ENCODE measurements at regions not wholly inside any gene's neighbourhood (a gene's known extent, or its start where the extent isn't known, plus 50 kb on each side); places are given as distances from the start of the nearest gene placed in this dataset.

GRCh38 chr17:65405563-65405962, 155.9 kb downstream of the AXIN2 start:
- DNase-seq (ENCODE audit: low spot score), result no peak

DNA sequence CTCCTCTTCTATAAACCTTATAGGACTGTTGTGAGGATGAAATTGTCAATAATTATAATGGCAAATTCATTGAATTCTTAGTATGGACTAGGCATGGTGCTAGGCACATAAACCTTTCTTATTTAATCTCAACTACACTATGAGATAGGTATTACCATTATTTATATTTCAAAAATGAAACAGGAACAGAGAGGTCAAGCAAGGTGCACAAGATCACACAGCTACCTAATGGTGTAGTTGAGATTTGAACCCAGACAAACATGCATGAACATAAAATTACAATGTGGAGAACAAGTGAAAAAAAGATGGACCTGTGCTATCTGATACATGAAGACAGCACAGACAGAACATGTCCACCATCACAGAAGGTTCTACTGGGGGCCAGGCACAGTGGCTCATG, 156.7 kb downstream of the AXIN2 start:
- no peak for DNase-seq (ENCODE audit: low spot score)

DNA sequence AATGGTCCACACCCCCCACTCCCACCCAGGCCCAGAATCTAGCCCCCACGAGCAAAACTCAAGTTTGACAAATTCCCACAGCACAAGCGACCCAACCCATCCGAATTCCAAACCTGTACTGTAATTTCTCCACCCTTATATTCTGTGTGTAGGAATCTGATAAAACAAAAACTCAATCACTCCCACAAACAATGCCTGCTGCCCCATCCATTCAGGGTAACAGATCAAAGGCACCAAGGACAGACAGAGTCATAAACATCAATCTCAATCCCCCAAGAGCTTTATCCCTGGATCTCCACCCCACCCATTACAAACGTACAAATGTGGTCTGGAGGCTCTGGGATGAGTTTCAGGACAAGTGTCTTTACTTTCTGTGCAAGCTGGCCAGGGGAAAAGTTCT, 157.8 kb downstream of the AXIN2 start:
- no peak for DNase-seq (ENCODE audit: low spot score)

- no peak for DNase-seq (ENCODE audit: low spot score)
Measured at GRCh38 chr17:65402513-65403496, 158.6 kb downstream of the AXIN2 start.

- no peak for DNase-seq (ENCODE audit: low spot score)
Measured at GRCh38 chr17:65401561-65401960, 159.9 kb downstream of the AXIN2 start.

GRCh38 chr17:65400701-65401100, 160.7 kb downstream of the AXIN2 start:
- DNase-seq (ENCODE audit: low spot score), result no peak

DNA sequence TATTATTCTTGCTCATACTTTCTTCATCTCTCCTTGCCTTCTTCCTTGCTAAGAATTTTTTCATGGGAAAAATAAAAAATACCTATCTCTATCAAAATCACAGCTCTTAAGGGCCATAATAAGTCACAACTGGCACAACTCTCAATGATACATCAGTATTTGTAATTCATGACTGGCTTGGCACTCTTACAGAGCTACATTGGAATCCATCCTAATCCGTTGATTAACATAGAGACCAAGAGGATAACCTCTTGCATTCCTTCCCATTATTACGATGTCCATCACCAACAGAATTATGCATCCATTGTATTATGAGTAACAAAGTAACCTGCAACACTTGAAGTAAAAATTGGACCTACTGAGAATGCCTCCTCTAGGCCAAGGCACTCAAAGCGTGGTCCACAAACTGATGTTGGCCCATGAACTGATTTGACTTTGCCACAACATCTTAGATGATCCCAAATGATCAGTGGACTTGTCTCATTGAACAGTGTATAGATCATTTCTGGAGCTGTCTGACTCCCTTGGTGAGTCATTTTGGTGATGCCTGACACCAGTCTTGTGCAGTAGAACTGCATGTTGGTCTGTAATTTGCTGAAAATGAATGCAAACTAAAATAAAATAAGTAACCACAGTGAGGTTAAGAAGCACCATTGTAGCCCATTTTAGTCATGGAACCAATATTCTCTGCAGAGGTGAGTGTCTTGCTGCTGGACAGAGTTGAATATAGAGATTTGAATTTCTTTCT, 163.2 kb downstream of the AXIN2 start:
- no peak for DNase-seq (ENCODE audit: low spot score)

DNA sequence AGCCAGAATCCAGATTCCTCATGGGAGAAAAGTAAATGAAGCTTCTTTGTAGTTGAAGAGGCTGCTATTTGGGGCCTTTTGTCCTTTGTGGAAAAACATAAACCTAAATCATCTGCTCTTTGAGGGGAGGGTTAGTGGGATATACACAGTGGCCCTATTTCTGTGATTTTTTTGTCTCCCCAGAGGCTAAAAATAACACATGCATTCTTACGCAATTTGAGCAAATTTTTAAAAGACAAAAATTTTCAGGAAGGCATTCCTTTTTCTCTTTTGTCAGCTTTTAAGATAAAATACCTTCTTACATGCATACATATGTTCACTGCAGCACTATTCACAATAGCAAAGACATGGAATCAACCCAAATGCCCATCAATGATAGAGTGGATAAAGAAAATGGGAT, 165.5 kb downstream of the AXIN2 start:
- no peak for DNase-seq (ENCODE audit: low spot score)

- DNase-seq (ENCODE audit: low spot score), result no peak
Measured at GRCh38 chr17:65394811-65395472, 166.5 kb downstream of the AXIN2 start.

- no peak for DNase-seq (ENCODE audit: low spot score)
Measured at GRCh38 chr17:65393514-65393913, 167.9 kb downstream of the AXIN2 start.

- DNase-seq (ENCODE audit: low spot score), result no peak
Measured at GRCh38 chr17:65389949-65390348, 171.5 kb downstream of the AXIN2 start.

DNA sequence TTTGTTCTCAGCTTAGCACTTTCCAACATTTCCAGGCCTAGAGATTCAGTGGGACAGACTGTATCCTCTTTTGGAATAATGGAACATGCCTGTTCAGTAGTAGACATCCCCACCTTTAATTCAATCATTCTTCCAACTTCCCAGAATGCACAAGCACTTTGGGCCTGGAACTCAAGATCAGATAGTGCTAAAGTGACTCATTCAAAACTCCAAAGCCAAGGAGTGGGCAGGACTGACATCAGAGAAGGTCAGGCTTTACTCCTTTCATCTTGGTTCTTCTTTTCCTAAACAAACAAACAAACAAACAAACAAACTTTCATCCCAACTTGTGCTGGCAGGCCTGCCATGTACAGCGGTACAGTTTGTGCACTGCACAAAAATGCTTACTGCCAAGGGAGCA, 172.0 kb downstream of the AXIN2 start:
- no peak for DNase-seq (ENCODE audit: low spot score)

DNA sequence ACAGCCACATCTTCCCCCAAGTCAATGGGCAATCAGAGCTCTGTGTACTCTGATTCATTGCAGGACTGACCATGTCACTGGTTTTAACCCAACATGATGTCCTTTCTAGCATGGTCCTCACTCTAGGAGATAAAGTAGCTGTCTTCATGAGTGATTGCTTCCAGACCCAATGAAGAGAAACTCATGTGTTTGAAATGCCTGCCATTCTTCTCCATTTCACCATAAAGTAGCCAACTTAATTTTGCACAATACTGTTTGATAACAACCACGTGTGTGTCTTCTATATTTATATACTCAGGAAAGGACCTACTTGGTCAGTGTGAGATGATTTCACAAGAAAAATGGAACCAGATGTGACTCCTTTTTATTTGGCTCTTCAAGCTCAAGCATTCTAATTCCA, 172.5 kb downstream of the AXIN2 start:
- no peak for DNase-seq (ENCODE audit: low spot score)

DNA sequence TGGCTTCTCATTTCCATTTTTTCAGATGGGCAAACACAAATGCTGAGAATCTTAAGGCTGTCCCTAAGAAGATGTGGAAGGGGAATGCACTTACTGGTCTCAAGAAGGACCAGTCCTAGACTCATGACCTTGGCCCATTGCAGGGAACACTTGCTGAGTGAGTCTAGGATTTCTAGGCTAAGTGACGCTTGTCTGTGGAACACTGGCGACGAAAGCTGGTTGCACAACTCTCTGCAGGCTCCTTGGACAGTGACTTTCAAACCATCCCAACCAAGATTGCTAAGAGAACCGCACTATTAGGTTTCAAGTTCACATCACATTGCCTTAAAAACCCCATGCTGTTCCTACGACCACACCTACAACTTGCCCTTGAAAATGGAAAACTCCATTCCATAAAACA, 174.1 kb downstream of the AXIN2 start:
- DNase-seq (ENCODE audit: low spot score), result no peak

GRCh38 chr17:65385726-65386125, 175.7 kb downstream of the AXIN2 start:
- no peak for DNase-seq (ENCODE audit: low spot score)

GRCh38 chr17:65385071-65385470, 176.4 kb downstream of the AXIN2 start:
- DNase-seq (ENCODE audit: low spot score), result no peak

GRCh38 chr17:65381152-65381551, 180.3 kb downstream of the AXIN2 start:
- DNase-seq (ENCODE audit: low spot score), result no peak

- no peak for DNase-seq (ENCODE audit: low spot score)
Measured at GRCh38 chr17:65374966-65375365, 186.5 kb downstream of the AXIN2 start.

DNA sequence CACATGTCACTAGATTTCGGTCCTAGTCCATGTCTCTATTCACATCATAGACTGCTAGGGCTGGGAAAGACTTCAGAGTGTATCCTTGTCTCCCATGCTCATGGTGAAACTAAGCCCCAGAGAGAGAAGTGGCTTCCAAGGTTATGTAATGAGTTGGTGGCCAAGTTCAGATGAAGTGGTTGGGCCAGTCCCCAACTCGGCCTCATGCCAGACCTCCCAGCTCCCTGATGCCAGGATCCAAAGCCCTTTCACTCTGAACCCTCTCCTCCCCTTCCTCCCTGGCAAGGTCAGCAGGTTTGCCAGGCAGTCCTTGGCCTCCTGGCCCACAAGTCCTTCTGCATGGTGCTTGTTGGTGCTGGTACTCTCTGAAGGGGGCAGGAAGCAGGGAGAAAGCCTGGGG, 189.7 kb downstream of the AXIN2 start:
- no peak for DNase-seq (ENCODE audit: low spot score)

- DNase-seq (ENCODE audit: low spot score), result no peak
Measured at GRCh38 chr17:65370669-65371131, 190.7 kb downstream of the AXIN2 start.

GRCh38 chr17:65368341-65368740, 193.1 kb downstream of the AXIN2 start:
- no peak for DNase-seq (ENCODE audit: low spot score)

DNA sequence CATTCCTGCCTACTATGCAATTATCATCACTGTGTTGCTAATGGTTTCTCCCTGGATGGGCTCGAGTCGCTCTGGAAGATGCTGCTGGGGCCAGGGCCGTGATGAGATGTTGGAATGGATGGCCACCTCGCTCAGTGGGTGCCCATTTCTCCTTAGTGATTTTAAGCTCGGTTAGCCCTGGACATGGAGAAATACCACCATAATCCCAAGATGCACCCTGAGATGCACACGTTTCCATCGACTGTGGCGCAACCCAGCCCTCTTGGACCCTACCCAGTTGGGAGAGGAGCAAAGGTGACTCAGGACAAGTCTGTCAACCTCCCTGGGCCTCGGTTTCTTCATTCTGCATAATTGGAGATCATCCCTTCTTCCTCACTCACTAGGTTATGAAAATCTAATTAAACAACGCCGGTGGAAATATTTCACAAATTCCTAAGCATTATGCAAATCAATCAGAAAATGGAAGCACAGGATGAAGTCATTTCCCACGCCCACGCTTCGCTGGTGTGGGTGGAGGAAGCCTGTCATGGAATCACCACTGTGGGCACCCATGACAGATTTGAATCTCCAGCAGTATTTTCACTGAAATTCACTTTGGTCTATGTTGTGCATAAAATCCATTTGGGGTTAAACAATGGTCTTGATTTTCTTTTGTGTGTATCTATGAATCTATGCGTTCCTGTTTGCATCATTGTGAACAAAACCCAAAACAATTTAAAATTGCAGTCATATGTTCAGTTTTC, 195.2 kb downstream of the AXIN2 start:
- no peak for DNase-seq (ENCODE audit: low spot score)
